ENCODE measurements at regions not wholly inside any gene's neighbourhood (a gene's known extent, or its start where the extent isn't known, plus 50 kb on each side); places are given as distances from the start of the nearest gene placed in this dataset.
"Not testable (repeated sequence)": the region's sequence is repeated elsewhere in the genome, so short reads cannot be mapped to it uniquely, and the experiment has no call there.

DNA sequence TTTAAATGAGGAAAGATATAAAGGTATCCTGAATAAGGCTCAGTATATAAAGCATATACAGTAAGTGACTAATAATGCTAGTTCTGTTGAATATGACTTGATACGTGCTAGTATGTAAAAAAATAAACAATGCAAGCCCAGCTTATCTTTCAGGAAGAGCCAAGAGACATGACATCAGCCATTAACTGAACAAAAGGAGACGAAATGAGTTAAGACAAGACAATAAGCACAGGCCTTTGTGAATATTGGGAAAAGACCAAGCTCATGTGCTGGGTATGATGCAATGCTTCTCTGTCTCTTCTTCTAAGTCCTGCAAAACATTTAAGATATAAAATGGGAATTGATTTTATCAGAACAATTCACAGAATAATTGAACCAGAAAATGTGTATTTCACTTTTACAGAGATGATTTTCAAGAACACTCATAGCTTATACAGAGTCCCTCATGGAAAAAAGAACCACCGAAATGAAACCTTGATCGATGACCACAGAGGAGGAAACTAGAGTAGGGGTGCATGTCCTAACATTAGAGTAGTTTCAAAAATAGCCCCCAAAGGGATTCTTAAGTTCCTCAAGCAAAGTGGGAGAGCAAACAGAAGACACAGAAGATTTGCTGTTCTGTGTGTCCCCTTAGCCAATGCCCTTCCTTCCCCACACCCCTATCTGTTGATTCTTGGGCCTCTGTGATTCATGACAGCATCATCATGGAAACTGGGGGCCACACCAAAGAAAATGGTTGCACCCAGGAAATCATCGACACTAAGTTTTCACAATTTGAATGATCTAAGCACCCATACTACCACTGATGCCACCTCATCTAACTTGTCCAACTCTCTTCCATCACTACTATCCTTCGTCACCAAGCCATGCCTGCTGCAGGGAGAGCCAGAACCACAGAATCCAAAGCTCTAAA is 68.0 kb upstream of the CRIM1 start:
- TF ChIP-seq, protein P1, sequence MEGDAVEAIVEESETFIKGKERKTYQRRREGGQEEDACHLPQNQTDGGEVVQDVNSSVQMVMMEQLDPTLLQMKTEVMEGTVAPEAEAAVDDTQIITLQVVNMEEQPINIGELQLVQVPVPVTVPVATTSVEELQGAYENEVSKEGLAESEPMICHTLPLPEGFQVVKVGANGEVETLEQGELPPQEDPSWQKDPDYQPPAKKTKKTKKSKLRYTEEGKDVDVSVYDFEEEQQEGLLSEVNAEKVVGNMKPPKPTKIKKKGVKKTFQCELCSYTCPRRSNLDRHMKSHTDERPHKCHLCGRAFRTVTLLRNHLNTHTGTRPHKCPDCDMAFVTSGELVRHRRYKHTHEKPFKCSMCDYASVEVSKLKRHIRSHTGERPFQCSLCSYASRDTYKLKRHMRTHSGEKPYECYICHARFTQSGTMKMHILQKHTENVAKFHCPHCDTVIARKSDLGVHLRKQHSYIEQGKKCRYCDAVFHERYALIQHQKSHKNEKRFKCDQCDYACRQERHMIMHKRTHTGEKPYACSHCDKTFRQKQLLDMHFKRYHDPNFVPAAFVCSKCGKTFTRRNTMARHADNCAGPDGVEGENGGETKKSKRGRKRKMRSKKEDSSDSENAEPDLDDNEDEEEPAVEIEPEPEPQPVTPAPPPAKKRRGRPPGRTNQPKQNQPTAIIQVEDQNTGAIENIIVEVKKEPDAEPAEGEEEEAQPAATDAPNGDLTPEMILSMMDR (conservative IDR thresholded peaks at IDR 0.05; ENCODE audit: low read depth): no peak
- no peak overlapping the region for H3K27ac ChIP-seq
- DNase-seq (ENCODE audit: low spot score): no peak
- ChIA-PET POLR2A (ENCODE audit: low non-redundant PET) (no interaction called here), CTCF (no interaction called here)

DNA sequence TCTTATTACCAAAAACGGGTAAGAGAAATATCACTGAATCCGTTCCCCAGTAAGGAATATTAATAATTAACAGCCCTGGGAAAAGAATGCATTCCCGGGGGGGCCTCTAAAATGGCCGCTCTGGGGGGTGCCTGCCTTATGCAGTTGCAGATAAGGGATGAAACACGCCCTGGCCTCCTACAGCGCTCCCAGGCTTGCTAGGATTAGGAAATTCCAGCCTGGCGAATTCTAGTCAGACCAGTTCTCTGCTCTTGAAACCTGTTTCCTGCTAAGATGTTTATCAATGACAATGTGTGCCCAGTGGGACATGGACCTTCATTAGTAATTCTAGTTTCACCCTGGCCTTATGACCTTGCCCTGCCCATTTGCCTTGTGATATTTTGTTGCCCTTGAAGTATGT is 76.1 kb upstream of the CRIM1 start:
- POLR2A ChIA-PET (ENCODE audit: low non-redundant PET); DNase-seq (ENCODE audit: low spot score); H3K27ac ChIP-seq; CTCF ChIA-PET: not testable (repeated sequence)

DNA sequence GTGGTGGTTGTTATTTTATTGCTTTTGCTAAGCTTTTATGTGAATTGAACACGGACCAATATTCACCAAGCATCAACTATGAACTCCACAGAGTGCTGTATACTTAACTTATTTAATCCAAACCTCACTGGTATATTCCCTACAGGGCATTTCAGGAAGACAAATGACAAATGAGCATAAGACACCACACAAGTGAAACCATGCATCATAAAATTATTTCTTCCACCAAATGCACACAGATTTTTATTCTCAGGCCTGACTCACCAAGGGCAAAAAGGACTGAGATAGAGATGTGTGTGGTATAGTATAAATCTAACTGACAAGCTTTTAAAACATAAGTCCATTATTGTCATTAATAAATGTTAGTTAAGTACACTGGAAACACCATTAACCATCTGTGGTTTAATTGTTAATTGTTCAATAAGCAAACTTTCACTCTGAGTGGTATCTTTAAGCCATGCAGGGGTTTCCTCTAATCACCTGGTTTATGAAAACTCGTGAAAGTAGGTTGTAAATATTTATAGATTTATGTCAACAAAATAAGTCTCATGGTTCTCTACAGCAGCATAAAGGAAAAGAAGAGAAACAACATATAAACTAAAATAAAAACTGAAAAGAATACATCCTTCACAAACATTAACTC is 77.6 kb upstream of the CRIM1 start:
- ChIA-PET POLR2A (ENCODE audit: low non-redundant PET) (no interaction called here), CTCF (interaction anchor here (0.7 kb wide), 1 partner anchor 394 kb away, joined by 3 read pairs; no protein-coding TSS in a partner anchor)
- DNase-seq (ENCODE audit: low spot score): no peak
- TF ChIP-seq, protein P1 (conservative IDR thresholded peaks at IDR 0.05; ENCODE audit: low read depth): no peak
- no peak overlapping the region for H3K27ac ChIP-seq

DNA sequence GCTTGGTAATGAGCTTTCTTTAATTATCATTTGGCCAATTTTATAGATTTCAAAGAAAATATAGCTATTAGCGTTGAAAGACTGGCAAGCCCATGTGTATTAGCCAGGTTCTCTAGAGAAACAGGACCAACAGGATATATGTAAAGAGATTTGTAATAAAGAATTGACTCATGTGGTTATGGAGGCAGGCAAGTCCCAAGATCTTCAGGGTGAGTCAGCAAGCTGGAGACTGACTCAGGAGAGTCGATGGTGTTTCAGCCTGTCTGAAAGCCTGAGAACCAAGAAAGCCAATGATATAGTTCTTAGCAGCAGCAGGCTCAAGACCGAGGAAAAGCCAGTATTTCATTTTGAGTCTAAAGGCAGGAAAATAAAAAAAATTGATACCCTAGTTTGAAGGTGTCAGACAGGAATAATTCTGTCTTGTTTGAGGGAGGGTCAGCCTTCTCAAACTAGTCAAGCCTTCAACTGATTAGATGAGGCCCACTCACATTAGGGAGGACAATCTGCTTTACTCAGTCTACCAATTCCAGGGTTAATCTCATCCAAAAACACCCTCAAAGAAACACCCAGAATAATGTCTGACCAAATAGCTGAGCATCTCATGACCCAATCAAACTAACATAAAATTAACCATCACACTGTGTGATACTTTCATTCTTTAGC is 78.3 kb upstream of the CRIM1 start:
- CTCF ChIA-PET: interaction anchor here (0.7 kb wide), 1 partner anchor 394 kb away, joined by 3 read pairs; no protein-coding TSS in a partner anchor
- H3K27ac ChIP-seq: no peak overlapping the region
- TF ChIP-seq, protein P1 (conservative IDR thresholded peaks at IDR 0.05; ENCODE audit: low read depth): no peak
- DNase-seq (ENCODE audit: low spot score): peak; percentile 51
- POLR2A ChIA-PET (ENCODE audit: low non-redundant PET): no interaction called here

DNA sequence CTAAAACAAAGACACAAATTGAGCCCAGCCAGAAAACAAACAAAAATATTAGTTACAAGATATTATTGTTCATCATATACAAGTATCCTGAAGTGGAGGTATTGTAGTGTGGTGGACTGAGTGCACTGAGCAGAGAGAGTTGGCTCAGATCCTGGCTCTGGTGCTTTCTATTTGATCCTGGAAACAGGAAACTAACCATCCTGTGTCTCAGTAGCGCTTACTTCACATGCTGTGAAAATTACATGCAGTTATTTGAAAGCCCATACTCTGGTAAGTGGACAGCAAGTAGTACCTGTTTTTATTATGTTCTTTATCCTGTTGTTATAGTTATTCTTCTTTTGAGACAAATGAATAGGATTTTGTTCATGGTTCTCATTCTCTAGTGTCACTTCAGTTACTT is 84.3 kb upstream of the CRIM1 start:
- ChIA-PET POLR2A (ENCODE audit: low non-redundant PET) (no interaction called here), CTCF (no interaction called here)
- TF ChIP-seq, protein P1 (conservative IDR thresholded peaks at IDR 0.05; ENCODE audit: low read depth): no peak

DNA sequence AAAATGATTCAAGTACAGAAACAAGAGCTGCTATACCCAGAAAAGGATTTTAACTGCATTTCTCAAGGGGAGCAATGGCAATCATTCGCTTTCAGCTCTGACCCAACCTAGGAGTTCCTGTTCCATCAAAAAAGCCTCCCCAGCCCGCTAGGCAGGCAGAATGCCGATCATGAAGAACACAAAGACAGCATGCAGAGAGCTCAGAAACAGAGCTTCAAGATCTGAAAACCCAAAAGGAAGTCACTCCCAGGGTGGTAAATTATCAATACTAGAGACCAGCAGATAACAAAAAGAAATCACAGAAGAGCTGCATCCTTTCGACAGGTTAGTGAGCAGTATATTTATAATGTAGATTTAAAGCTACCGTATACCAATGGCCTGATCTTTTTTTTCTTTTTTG is 84.8 kb upstream of the CRIM1 start:
- no peak for DNase-seq (ENCODE audit: low spot score)
- ChIA-PET CTCF (no interaction called here), POLR2A (ENCODE audit: low non-redundant PET) (no interaction called here)

More for the DNA sequence above, 84.3 kb upstream of the CRIM1 start:
- no peak for DNase-seq (ENCODE audit: low spot score)
- H3K27ac ChIP-seq: no peak overlapping the region

More for the DNA sequence above, 84.8 kb upstream of the CRIM1 start:
- TF ChIP-seq, protein P1 (conservative IDR thresholded peaks at IDR 0.05; ENCODE audit: low read depth): no peak
- H3K27ac ChIP-seq: no peak overlapping the region
